Vagina (tissue), 2 donors: ENCODE measurements at regions not wholly inside any gene's neighbourhood (a gene's known extent, or its start where the extent isn't known, plus 50 kb on each side); places are given as distances from the start of the nearest gene placed in this dataset.
"Not testable (repeated sequence)": the region's sequence is repeated elsewhere in the genome, so short reads cannot be mapped to it uniquely, and the experiment has no call there.

Source experiments
- CTCF ChIP-seq, 3 experiments: fragments of 450-650 bp in 2 of 3; fragments of 200-600 bp in 1 of 3; sonication (generic) in 1 of 3; IDR thresholded peaks; one replicate each; pipeline ENCODE4 v1.5.1; 2017 to 2019; ENCODE audit warnings: antibody characterized with exemption in 3 of 3, mild to moderate bottlenecking in 2 of 3, moderate library complexity in 2 of 3
- POLR2A ChIP-seq, 2 donors: fragments of 450-650 bp; IDR thresholded peaks; one replicate each; pipeline ENCODE4 v1.6.1; 2017; ENCODE audit warnings: antibody characterized with exemption in 2 of 2, mild to moderate bottlenecking in 2 of 2, moderate library complexity in 2 of 2

DNA sequence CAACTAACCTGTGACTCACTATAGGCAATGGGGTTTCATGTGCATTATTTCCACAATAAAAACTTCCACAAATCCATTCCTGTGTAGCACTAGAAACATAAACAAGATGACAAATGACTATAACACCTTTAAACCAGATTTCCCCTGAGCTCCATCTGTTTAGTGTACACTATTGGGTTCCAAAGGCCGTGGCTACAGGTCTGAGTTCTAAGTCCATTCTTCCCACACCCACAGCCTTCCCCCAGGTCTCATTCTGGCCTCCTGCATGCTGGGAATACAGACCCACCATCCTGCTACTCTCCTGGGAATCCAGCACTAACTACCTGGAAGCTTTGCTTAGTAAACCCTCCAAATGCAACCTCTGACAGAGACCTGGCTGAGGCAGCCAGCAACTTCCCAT, 460.2 kb downstream of the RPIA start:
- not testable (repeated sequence) for TF ChIP-seq CTCF, POLR2A (IDR thresholded peaks at IDR 0.05)
